T1000 (cell line): ENCODE measurements at regions not wholly inside any gene's neighbourhood (a gene's known extent, or its start where the extent isn't known, plus 50 kb on each side); places are given as distances from the start of the nearest gene placed in this dataset.
"Not testable (repeated sequence)": the region's sequence is repeated elsewhere in the genome, so short reads cannot be mapped to it uniquely, and the experiment has no call there.

Experiments used
- DNase-seq: peaks from one replicate; lab custom pipeline; 2025; ENCODE audit warnings: mixed read lengths; lab: John Stamatoyannopoulos, UW

DNA sequence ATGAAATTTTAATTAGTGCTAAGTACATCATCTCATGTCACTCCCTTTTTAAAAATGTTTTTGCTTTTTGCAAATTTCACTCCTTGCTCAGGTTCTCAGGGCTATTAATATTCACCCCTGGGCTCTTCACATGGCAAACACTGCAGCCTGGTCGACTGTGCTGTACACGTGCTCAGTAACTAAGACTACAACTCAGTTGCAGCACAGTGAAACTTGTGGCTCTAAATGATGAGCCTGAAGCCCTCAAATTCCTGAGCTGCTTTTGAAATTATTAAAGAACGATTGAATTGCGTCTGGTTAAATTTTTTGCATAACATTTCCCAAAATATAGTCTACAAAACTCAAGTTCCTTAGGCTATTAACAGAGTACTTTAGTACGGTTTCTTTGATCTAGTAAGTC, 159.3 kb upstream of the C2CD4B start:
- no peak for DNase-seq

DNA sequence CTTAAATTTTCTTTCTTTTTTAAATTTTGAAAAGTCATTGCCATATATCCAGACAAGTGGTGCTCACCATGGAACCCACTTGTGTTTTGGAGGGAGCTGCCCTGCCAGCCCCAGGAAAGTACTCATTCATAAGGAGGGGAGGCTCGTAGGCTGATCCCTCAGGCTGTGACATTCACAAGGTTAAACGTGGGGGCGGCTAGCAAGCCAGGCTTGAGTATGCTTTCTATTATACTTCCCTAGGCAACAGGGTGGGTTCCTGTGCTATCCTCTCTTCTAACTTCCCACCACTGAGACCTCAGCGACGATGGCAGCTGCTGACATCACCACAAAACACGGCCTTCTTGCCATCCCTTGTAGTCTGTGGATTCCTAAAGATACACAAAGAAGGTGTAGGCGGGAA, 160.5 kb upstream of the C2CD4B start:
- no peak for DNase-seq

DNA sequence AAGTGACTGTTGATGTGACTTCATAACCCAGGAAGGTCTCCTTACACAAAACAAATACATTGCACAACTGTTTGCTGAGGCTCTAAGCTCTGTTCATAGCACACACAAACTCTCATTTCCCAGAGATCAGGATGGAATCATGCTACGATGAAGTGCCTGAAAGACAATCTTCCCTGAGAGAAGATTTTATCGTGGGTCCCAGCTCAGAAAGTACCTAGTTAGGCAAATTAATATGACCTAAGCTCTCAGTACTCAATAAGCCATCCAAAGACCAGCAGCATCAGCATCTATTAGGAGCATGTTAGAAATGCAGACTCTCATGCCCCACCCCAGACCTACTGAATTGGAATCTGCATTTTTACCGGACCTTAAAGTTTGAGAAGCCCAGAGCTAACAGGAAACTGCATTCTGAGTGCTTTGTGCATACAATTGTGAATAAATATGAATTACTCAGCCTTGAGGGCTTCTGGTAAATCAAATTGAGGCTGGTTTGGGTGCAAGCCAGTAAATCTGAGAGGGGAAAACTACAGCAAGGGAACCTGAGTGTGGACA, 161.5 kb upstream of the C2CD4B start:
- no peak for DNase-seq

DNA sequence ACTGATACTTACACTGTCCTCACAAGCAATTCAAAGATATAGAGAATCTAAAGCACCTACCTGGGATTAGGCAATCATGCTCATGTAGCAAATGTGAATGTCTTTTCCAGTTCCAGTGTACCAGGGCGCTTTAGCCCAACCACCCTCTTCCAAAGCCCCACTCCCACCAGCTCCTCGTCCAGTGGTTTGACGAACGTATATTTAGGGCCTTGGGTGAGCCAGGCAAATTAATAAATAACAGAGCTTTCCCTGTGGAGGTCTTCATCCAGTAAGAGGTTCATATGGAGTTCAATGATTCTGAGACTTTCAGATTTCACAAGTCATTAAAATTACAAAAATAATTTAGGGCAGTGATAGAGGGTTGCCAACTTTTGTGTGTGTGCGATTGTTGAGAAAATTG, 162.3 kb upstream of the C2CD4B start:
- no peak for DNase-seq

DNA sequence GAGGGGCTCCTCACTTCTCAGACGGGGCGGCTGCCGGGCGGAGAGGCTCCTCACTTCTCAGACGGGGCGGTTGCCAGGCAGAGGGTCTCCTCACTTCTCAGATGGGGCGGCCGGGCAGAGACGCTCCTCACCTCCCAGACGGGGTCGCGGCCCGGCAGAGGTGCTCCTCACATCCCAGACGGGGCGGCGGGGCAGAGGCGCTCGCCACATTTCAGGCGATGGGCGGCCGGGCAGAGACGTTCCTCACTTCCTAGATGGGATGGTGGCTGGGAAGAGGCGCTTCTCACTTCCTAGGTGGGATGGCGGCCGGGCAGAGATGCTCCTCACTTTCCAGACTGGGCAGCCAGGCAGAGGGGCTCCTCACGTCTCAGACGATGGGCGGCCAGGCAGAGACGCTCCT, 167.4 kb upstream of the C2CD4B start:
- DNase-seq: not testable (repeated sequence)

DNA sequence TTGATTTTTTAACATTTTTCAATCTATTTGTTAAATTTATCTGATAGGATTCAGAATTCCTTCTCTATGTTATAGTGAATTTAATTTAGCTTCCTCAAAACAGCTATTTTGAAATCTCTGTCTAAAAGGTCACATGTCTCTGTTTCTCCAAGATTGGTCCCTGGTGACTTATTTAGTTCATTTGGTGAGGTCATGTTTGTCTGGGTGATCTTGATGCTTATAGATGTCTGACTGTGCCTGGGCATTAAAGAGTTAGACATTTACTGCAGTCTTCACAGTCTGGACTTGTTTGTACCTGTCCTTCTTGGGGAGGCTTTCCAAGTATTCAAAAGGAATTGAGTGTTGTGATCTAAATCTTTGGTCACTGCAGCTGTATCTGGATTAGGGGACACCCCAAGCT, 169.5 kb upstream of the C2CD4B start:
- DNase-seq: no peak

DNA sequence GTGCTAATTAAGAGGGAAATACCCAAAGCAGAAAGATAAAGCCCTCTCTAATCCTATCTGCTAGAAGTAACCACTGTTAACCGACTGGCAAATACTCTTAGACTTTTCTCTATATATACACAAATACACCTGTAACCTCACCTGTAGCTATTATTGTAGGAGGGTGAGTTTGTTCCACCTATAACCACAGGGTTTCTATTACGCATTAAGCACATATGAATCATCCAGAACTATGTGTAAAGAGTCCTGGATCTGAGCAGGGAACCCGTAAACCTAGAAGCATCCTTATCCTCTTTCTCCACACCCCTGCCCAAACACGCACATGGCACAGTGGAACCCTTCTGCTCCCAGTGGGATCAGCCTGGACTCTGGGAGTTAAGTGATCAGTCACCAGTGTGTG, 172.8 kb upstream of the C2CD4B start:
- DNase-seq: no peak

DNA sequence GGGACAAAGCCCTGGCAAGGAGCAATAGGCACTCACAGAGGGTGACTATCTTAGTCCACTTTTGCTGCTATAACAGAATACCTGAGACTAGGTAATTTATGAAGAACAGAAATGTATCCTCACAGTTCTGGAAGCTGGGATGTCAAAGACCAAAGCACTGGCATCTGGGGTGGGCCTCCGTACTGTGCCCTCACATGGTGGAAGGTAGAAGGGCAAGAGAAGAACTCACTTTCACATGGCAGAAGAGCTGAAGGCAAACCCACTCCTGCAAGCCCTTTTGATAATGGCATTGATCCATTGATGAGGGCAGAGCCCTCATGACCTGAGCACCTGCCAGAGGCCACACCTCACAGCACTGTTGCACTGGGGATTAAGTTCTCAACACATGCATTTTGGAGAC, 173.4 kb upstream of the C2CD4B start:
- no peak for DNase-seq

DNA sequence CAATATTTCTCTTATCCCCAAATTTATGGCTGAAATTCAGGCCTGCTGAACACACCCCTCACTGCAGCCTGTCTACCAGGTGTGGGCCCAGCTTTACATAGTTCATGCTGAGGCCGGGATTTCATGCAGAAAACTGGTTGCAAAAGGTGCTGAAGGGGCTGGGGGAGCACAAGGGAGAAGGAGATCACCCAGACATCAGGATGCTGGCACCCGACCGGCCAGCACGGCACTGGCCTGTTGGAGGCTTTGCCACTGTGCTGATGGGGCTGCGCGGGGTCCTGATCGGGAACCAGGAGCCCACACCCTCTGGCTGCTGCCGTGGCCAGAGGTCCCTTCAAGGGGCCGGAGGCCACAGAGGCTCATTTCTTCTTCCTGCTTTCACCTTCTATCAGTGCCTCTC, 177.9 kb upstream of the C2CD4B start:
- DNase-seq: no peak

DNA sequence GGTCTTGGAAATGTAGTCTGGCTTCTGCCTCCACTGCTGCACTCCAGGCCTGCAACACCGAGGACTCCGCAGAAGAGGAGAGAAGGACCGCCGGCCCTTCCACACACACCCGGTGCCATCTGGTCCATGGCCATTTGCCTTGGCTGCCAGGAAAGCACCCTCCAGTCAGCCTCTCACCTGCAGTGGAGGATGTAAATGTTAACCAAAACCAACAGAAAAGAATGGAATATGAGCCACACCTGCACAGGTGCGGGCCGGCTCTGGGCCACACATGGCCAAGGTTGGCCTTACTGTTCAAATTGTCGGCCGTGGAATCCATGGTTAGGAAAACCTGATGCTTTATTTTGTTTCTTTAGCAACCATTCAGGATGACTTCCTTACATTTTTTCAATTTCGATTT, 178.3 kb upstream of the C2CD4B start:
- no peak for DNase-seq

DNA sequence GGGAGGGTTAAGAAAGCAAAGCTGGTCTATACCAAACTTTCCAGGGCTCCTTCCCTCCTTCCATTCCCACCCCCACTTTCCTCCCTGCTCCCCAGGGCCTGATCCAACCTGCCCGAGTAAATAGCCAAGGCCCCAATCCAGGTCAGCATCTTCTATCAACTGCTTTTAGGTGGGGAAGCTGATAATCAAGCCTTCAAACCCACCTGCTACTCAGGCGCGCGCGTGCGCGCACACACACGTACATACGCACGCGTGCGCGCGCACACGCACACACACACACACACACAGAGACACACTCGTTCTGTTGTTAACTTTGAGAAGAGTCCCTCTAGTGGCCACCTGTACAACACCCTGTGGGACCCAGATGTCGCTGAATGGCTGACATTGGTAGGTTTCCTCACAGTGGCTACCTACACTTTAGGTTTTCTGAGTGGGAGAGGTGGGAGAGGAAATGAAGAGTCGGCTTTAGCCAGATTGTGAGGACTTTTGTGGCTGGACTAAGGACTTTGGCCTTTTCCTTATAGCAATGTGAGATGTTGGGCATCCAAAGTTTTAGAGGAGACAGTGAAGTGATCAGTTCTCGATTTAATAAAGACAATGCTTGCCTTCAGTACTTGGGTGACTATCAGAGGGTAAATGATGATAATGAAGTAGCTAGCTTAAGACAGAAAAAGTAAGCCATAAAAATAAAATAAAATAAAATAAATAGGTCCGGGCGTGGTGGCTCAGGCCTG, 179.9 kb upstream of the C2CD4B start:
- DNase-seq: no peak

DNA sequence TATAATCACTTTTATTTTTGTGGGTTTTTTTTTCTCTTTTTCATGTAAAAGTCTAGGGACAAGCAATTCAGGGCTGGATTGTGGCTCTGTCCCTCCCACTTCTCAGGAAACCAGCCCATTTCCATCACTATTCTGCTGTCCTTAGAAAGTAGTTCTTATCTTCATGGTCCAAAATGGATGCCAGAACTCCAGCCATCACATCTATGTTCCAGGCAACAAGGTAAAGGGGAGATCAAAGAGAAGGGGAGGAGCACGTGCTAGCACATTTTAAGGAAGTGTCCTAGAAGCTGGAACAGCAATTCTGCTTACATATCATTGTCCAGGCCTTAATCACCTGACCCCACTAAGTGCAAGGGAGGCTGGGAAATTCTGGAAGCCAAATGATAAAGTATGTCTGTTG, 181.1 kb upstream of the C2CD4B start:
- DNase-seq: no peak

DNA sequence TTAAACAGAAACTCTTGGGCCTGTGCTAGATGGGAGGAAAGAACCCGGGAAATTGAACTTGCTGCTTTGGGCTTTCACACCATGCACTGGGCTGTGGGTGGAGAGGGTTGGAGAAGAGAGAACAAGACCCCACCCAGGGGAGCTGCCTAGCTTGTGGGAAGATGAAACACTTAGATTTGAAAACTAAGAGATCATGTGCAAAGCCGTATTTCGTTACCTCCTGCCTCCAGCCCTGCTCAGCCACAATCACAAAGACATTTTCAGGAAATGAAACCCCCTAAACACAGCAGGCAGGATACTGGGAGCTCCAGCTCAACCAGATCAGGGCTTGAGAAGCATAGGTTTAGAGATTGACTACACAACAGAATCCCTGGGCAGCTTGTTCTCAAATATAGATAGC, 183.0 kb upstream of the C2CD4B start:
- DNase-seq: no peak

DNA sequence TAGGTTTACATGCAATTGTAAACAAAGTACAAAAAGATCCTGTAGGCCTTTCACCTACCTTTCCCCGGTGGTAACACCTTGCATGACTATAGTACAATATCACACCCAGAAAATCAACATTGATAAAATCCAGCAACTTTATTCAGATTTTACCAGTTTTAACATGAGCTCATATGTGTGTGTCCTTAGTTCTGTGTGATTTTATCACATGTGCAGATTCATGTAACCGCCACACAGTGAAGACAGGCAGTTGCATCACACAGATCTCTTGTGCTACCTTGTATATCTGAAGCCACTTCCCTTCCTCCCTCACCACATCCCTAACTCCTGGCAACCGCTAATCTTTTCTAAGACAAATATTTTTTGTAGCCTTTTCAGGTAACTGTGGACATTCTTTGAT, 183.5 kb upstream of the C2CD4B start:
- no peak for DNase-seq

DNA sequence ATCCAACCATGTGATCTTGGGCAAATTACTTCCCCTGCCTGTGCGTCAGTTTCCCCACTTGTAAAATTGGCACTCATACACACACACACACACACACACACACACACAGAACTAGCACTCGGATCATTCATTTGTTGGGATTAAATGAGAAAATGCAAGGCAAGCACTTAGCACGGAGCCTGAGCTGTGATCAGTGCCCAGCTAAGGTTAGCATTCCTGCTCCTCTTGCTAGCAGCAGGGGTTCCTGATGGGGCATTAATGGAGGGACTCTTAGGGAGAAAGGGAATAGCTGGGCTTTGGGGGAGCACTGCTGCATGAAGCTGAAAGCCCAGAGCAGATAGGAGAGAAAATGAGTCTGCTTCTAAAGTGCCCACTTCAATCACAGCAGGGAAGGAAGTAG, 187.7 kb upstream of the C2CD4B start:
- DNase-seq: no peak

DNA sequence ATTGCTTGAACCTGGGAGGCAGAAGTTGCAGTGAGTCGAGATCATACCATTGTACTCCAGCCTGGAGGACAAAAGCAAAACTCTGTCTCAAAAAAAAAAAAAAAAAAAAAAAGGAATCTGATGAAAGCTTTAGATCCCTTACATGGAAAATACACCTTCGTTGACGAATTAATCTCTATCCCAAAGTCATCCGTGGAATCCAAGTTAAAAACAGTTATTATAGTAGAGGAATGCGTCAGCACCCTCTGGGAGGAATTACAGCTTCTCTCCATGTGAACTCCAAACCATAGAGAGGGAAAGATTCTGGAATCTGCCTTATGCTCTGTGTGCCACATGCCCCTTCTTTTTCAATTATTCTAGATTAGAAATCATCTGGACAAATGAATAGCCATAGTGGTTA, 192.3 kb upstream of the C2CD4B start:
- no peak for DNase-seq

DNA sequence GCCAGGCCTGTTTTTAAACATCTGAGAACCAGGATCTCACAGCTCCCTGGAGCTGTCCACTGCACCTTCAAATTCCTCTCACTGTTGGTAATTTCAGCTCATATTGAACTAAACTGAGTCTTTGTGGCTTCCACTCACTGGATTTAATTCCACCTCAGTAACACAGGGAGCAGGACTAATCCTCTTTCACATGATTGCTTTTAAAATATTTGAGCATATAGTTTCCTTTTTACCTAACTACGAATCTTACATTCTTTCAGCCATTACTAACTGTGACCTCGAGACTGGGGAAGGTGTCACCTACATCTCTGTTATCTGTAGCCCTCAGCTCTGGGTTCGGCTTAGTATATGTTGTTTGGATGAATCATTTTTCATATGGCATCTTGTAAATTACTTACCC, 194.3 kb upstream of the C2CD4B start:
- no peak for DNase-seq

DNA sequence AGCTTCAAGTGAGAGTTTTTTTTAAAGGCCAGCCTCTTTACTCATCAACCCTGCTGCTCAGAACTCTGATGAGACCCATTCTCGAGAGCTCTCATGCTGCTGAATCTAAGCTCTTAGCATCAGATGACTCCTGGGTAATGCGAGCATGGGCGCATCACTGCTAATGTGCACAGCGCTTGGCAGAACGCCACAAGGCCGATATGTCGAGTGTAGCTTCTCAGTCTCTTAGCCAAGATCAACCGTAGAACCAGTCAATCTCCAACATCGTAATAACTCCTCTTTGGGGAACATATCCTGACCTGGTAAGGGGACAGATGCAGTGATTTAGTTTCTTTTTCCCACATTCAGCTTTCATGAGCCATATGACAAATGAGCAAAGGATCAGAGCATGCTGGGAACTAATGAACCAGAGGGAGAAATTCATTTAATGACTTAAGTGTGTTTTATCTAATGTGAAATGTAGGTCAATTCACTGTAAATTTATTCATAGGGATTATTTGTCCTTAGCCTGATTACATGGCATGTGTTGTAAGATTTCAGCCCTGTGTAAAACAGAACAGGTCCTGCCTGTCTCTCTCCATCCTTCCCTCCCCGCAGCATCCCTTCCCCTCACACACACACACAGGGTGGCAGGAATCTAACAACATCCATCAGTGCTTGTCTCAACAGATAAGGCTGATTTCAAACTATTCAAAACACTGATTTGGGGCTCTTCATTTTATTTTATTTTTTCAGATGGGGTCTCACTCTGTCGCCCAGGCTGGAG, 195.4 kb upstream of the C2CD4B start:
- DNase-seq: no peak

DNA sequence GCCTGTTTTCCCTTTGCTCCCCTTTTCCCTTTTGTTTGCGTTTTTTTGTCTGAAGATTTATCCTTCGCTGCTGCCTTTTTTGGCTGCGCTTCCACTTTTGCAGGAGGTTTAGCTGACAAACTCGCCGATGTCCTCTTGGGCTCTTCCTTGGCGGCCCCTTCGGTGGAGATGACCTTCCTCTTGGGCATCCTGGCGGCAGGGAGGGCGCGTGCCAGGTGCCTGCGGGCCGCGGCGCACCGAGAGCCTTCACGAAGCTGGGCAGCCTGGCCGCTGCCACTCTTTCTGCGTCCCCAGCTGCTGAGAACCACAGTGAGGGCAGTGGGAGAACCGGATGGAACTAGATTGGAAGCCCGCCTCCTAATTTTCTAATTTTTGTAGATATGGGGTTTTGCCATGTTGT, 197.1 kb upstream of the C2CD4B start:
- no peak for DNase-seq

DNA sequence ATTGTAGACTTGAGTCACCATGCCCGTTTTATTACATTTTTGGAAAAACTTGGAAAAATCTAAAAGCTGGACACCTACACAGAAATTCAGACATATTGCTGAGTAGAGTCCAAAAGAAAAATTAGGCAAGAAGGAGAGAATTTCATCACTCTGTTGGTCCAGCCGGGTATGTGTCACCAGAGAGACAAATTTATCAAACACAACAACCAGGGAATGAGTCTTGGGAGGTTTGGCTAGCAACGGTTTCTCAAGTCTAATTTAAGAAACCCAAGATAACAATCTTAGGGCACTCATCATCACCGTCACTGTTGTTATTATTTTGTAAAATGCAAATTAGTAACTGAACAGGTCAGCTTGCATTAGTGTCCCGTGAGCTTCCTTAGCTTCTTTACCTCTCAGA, 197.5 kb upstream of the C2CD4B start:
- DNase-seq: no peak

DNA sequence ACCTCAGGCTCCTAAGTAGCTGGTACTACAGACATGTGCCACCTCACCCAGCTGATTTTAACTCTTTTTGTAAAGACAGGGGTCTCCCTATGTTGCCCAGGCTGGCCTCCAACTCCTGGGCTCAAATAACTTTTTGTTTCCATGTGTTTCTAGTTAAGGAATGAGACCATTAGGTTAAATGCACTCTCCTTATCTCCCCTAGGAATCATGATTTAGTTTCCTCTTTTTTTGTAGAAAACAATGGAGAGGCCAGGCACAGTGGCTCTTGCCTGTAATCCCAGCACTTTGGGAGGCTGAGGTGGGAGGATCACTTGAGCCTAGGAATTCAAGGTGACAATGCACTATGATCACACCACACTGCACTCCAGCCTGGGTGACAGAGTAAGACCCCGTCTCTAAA, 198.8 kb upstream of the C2CD4B start:
- DNase-seq: no peak

DNA sequence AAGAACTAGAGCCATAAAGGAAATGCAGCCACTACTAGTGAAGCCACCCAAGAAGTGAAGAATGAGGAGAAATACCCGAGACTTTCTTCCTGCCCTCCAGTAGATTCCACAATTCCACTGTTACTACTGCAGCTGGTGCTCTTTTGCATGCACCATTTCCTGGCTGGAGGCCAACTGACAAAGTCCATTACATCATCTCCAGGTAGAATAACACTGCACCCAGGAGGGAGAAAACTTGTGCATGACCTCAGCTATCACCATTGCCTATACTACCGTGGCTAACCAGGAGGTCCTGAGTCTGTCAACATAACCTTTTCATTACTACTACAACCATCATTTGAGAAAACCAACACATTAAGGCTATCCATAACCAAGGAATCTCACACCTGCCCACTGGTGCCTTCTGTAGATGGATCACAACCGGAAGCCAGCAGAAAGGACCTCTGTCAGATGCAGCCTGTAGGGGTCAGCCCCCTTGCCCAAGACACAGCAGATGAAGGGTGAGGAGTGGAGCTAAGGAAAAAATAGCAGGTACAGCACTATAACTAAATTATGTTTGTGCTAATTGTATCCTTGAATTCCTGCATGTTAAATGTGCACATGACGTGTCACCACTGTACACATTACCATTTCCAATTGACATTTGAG, 200.8 kb upstream of the C2CD4B start:
- no peak for DNase-seq

DNA sequence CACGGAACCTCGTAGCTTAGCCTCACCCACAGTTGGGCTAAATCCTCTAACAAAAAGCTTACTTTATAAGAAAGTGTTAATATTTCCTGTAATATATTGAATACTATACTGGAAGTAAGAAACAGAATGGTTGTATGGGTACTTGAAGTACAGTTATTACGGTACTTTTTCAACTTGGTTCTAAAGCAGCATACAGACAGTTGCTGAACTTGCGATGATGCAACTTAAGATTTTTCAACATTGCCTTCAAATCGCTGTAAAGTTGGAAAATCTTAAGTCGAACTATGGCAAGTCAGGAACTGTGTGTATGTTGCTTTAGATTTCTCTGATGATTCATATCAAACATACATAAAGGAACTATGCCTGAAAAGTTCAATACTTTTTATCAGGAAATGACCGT, 204.4 kb upstream of the C2CD4B start:
- DNase-seq: no peak
